ENCODE measurements at regions not wholly inside any gene's neighbourhood (a gene's known extent, or its start where the extent isn't known, plus 50 kb on each side); places are given as distances from the start of the nearest gene placed in this dataset.
A peak's percentile ranks its signal among the peaks of the same experiment; 100 is the strongest.

DNA sequence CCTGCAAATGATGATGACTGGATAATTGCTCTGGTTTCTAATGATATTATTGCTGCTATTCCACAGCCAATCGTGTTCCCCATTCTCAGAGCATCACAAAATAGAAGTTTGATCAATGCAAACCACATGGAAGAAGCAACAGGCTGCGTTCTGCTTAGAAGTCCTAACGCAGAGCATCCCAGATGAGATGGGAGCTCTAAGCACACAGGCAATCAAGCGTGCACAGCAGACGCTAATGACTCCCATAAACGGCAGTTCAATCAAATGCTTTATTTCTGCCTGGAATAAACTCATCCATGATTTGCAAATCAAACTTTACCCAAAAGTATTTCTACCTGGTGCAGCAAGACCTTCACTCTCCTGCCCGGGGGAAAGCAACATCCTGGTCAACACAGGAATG is 304.2 kb downstream of the FBXO15 start:
- WGBS, 2 donors: 52 to 60% methylated on average over 7 of the region's 7 CpGs
- no peak for TF ChIP-seq POLR2A (IDR thresholded peaks at IDR 0.05)
- intact Hi-C loops (cut with DNase I): no loop called here
- H3K9me3 ChIP-seq: no peaks in the 10 kb centered on the region
- no peak for DNase-seq
- H3K27me3 ChIP-seq: no peaks in the 10 kb centered on the region
- H3K36me3 ChIP-seq: no peaks in the 10 kb centered on the region
- peaks cover 5 to 9% of the 10 kb centered on the region in 2 donors for H3K4me1 ChIP-seq
- H3K4me3 ChIP-seq (replicated peaks in 1 of 3): no peak overlapping the region
- no peak overlapping the region for H3K27ac ChIP-seq

- DNase-seq: peak; percentile 26 to 42
These were observed 304.7 kb downstream of the FBXO15 start for GRCh38 chr18:73842795-73843394.

GRCh38 chr18:73841661-73842060 is 306.0 kb downstream of the FBXO15 start:
- intact Hi-C loops (cut with DNase I): no loop called here

More at GRCh38 chr18:73842795-73843394, 304.7 kb downstream of the FBXO15 start:
- H3K4me3 ChIP-seq (replicated peaks in 1 of 3): no peak overlapping the region
- H3K27ac ChIP-seq: no peak overlapping the region
- WGBS, 2 donors: 14 to 17% methylated on average over 10 of the region's 10 CpGs
- TF ChIP-seq, protein P1, sequence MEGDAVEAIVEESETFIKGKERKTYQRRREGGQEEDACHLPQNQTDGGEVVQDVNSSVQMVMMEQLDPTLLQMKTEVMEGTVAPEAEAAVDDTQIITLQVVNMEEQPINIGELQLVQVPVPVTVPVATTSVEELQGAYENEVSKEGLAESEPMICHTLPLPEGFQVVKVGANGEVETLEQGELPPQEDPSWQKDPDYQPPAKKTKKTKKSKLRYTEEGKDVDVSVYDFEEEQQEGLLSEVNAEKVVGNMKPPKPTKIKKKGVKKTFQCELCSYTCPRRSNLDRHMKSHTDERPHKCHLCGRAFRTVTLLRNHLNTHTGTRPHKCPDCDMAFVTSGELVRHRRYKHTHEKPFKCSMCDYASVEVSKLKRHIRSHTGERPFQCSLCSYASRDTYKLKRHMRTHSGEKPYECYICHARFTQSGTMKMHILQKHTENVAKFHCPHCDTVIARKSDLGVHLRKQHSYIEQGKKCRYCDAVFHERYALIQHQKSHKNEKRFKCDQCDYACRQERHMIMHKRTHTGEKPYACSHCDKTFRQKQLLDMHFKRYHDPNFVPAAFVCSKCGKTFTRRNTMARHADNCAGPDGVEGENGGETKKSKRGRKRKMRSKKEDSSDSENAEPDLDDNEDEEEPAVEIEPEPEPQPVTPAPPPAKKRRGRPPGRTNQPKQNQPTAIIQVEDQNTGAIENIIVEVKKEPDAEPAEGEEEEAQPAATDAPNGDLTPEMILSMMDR (IDR thresholded peaks at IDR 0.05): peak; percentile 54 to 96 (median 76)
- TF ChIP-seq POLR2A (IDR thresholded peaks at IDR 0.05): no peak
- H3K27me3 ChIP-seq: no peaks in the 10 kb centered on the region
- no peaks in the 10 kb centered on the region for H3K9me3 ChIP-seq
- intact Hi-C loops (cut with DNase I): no loop called here
- no peaks in the 10 kb centered on the region for H3K36me3 ChIP-seq
- H3K4me1 ChIP-seq: peaks cover 0 to 3% of the 10 kb centered on the region in 2 donors

GRCh38 chr18:73840319-73840945 is 307.2 kb downstream of the FBXO15 start:
- no peaks in the 10 kb centered on the region for H3K27me3 ChIP-seq
- H3K27ac ChIP-seq: no peak overlapping the region
- H3K9me3 ChIP-seq: no peaks in the 10 kb centered on the region
- TF ChIP-seq, protein P1 (IDR thresholded peaks at IDR 0.05): no peak
- no peak for TF ChIP-seq POLR2A (IDR thresholded peaks at IDR 0.05)
- no peak overlapping the region for H3K4me3 ChIP-seq (replicated peaks in 1 of 3)
- H3K36me3 ChIP-seq: no peaks in the 10 kb centered on the region
- intact Hi-C loops (cut with DNase I): no loop called here
- DNase-seq: no peak
- no peaks in the 10 kb centered on the region for H3K4me1 ChIP-seq
- WGBS, 2 donors: 77 to 85% methylated on average over 11 of the region's 11 CpGs

More at GRCh38 chr18:73841661-73842060, 306.0 kb downstream of the FBXO15 start:
- Histone ChIP-seq H3K27ac (no peak overlapping the region), H3K27me3 (no peaks in the 10 kb centered on the region), H3K4me1 (no peaks in the 10 kb centered on the region), H3K36me3 (no peaks in the 10 kb centered on the region), H3K9me3 (no peaks in the 10 kb centered on the region), H3K4me3 (replicated peaks in 1 of 3) (no peak overlapping the region)
- TF ChIP-seq, protein P1 (IDR thresholded peaks at IDR 0.05): no peak
- TF ChIP-seq POLR2A (IDR thresholded peaks at IDR 0.05): no peak
- no peak for DNase-seq
- 81 to 84% methylated on average over 1 of the region's 1 CpG for WGBS, 2 donors

- Histone ChIP-seq H3K36me3 (no peaks in the 10 kb centered on the region), H3K4me3 (replicated peaks in 1 of 3) (no peak overlapping the region), H3K9me3 (no peaks in the 10 kb centered on the region), H3K27ac (no peak overlapping the region), H3K27me3 (no peaks in the 10 kb centered on the region), H3K4me1 (no peaks in the 10 kb centered on the region)
- no peak for DNase-seq
- TF ChIP-seq POLR2A (IDR thresholded peaks at IDR 0.05): no peak
- TF ChIP-seq, protein P1 (IDR thresholded peaks at IDR 0.05): no peak
- intact Hi-C loops (cut with DNase I): no loop called here
- 72 to 84% methylated on average over 4 of the region's 4 CpGs for WGBS, 2 donors
These were observed 308.2 kb downstream of the FBXO15 start for GRCh38 chr18:73839441-73839840.

Measured in thyroid gland (tissue), 4 donors.